Thoracic aorta (tissue), 2 donors: ENCODE measurements at regions not wholly inside any gene's neighbourhood (a gene's known extent, or its start where the extent isn't known, plus 50 kb on each side); places are given as distances from the start of the nearest gene placed in this dataset.

Source experiments
- ATAC-seq: fragments of 150-250 bp; one replicate; pipeline ENCODE4 v1.8.0; 2017; ENCODE audit warnings: low read depth; ENCODE audit not compliant: insufficient number of reproducible peaks, low FRiP score
- DNase-seq: peaks from one replicate; pipeline ENCODE4 v3.0.0-alpha.2; 2020; ENCODE audit warnings: low spot score
- H3K27ac ChIP-seq, 2 donors: fragments of 200-600 bp; sonication (generic); 1 replicate in 1 of 2; 2 replicates in 1 of 2; pipeline ENCODE4 v1.5.1; 2016; ENCODE audit warnings: mild to moderate bottlenecking in 2 of 2, moderate library complexity in 2 of 2
- H3K27me3 ChIP-seq: fragments of 200-600 bp; sonication (generic); replicated peaks from 2 replicates; pipeline ENCODE4 v1.6.0; 2016; ENCODE audit warnings: mild to moderate bottlenecking; ENCODE audit not compliant: insufficient read depth
- H3K36me3 ChIP-seq: fragments of 200-600 bp; sonication (generic); one replicate; pipeline ENCODE4 v1.5.1; 2016
- H3K4me1 ChIP-seq, 2 donors: fragments of 200-600 bp; sonication (generic); 1 replicate in 1 of 2; 2 replicates in 1 of 2; pipeline versions ENCODE4 v1.5.1 to v1.6.0; 2016; ENCODE audit warnings: low read depth in 2 of 2, mild to moderate bottlenecking in 1 of 2; ENCODE audit not compliant: control insufficient read depth in 1 of 2
- H3K4me3 ChIP-seq: fragments of 200-600 bp; sonication (generic); 2 replicates; pipeline ENCODE4 v1.5.1; 2016; ENCODE audit warnings: mild to moderate bottlenecking
- H3K9me3 ChIP-seq: fragments of 200-600 bp; sonication (generic); 2 replicates; pipeline ENCODE4 v1.5.1; 2016
- CTCF ChIP-seq: fragments of 200-600 bp; sonication (generic); IDR thresholded peaks from one replicate; pipeline ENCODE4 v1.5.1; 2019; ENCODE audit warnings: antibody characterized with exemption

DNA sequence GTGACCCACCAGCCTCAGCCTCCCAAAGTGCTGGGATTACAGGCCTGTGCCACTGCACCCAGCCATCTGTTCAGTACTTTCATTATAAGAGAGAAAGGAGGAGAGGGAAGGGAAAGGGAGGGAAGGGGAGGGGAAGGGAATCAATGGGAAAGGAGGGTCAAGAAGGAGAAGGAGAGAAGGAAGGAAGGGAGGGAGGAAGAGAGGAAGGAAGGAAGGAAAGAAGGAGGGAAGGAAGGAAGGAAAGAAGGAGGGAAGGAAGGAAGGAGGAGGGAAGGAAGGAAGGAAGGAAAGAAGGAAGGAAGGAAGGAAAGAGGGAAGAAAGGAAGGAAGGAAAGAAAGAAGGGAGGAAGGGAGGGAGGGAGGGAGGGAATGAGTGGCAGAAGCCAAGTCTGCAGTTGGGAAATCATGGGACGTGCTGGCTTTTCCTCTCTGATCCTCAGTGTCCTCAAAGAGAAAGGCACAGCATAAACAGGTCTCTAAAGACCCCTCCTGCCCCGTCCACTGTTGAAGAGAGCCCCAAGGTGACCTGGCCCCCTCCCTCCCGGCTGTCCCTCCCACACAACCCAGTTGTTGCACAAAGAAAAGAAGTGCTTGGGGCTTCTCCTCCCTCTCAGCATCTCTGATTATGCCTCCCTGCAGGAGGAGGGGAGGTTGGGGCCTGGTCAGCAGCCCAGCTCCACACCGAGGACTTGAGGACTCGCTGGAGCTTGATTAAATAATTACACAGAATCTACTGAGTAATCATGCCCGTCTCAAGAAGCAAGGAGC, 69.1 kb upstream of the TOP1 start:
- no peaks in the 10 kb centered on the region for H3K9me3 ChIP-seq
- no peak for TF ChIP-seq CTCF
- peaks cover 0 to 4% of the 10 kb centered on the region in 2 donors for H3K4me1 ChIP-seq
- H3K4me3 ChIP-seq = no peak overlapping the region
- H3K27ac ChIP-seq = no peak overlapping the region
- H3K27me3 ChIP-seq = no peaks in the 10 kb centered on the region
- no peak for ATAC-seq
- no peaks in the 10 kb centered on the region for H3K36me3 ChIP-seq
- no peak for DNase-seq

DNA sequence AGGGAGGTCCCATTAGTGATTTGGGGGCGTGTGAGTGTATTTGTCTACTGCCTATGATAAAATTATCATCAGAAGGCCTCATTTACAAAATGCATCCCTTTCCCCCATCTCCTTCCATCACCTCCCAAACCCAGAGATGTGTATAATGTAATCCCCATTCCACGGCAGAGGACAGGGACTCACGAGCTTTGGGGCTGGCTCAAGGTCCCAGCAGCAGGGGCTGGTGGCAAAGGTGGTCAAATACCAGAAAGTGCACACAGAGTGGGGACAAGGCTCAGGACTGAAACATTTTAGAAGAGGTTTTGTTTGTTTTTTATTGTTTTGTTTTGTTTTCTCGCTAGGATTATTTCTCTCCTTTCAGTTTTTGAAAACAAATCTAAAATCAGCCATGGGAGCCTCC, 68.5 kb upstream of the TOP1 start:
- no peak for TF ChIP-seq CTCF
- no peaks in the 10 kb centered on the region for H3K36me3 ChIP-seq
- H3K4me3 ChIP-seq = no peak overlapping the region
- ATAC-seq = no peak
- peaks cover 0 to 4% of the 10 kb centered on the region in 2 donors for H3K4me1 ChIP-seq
- no peak for DNase-seq
- H3K27me3 ChIP-seq = no peaks in the 10 kb centered on the region
- no peaks in the 10 kb centered on the region for H3K9me3 ChIP-seq
- H3K27ac ChIP-seq = no peak overlapping the region

GRCh38 chr20:40960521-40960956, 68.1 kb upstream of the TOP1 start:
- Histone ChIP-seq H3K27ac (no peak overlapping the region), H3K4me1 (peaks cover 0 to 4% of the 10 kb centered on the region in 2 donors), H3K36me3 (no peaks in the 10 kb centered on the region), H3K27me3 (no peaks in the 10 kb centered on the region), H3K9me3 (no peaks in the 10 kb centered on the region), H3K4me3 (no peak overlapping the region)
- ATAC-seq (no peak), DNase-seq (no peak)
- no peak for TF ChIP-seq CTCF

GRCh38 chr20:40961176-40961575, 67.4 kb upstream of the TOP1 start:
- Histone ChIP-seq H3K4me3 (no peak overlapping the region), H3K27ac (no peak overlapping the region), H3K9me3 (no peaks in the 10 kb centered on the region), H3K27me3 (no peaks in the 10 kb centered on the region), H3K36me3 (no peaks in the 10 kb centered on the region), H3K4me1 (peaks cover 0 to 4% of the 10 kb centered on the region in 2 donors)
- ATAC-seq = no peak
- no peak for TF ChIP-seq CTCF
- no peak for DNase-seq

DNA sequence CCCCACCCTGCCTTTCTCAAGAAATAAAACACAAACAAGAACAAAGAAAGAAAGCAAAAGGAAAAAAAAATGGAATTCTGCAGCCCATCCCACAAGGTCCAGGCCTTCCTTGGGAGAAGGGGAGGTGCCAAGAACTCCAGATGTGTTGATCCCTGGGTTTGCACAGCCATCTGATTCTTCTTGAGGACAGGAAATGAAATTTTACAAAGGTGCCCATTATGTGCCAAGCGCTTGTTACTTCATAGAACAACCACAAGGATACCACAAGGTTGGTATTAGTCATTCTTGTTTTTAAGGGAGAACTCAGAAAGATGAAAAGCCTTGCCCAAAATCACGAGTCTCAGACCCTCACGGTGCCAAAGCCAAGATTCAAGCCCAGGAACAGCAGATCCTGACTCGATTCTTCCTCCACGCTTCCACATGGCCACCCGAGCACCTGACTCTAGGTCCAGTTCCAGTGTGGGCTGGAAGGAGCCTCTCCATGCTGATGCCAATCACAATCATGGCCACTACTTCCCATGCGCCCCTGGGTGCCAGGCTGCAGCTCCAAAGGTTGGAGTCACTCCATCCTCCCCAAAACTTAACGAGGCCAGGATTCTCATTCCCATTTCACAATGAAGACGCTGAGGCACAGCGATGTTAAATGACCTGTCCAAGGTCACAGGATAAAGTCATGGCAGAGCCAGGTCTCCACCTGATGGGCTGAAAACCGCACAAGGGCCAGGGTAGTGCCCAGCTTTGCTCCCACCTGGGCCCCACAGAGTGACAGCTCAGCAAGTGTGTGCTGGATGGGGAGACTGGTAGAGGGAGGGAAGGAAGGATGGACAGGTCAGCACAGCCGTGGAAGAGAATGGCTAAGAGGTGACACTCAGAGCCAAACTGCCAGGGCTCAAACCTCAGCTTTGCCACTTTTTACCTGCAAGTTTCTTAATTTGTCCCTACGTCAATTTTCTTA, 66.7 kb upstream of the TOP1 start:
- no peaks in the 10 kb centered on the region for H3K9me3 ChIP-seq
- ATAC-seq = no peak
- H3K4me3 ChIP-seq = no peak overlapping the region
- peaks cover 0 to 4% of the 10 kb centered on the region in 2 donors for H3K4me1 ChIP-seq
- H3K27me3 ChIP-seq = no peaks in the 10 kb centered on the region
- no peaks in the 10 kb centered on the region for H3K36me3 ChIP-seq
- no peak overlapping the region for H3K27ac ChIP-seq
- no peak for TF ChIP-seq CTCF
- DNase-seq = no peak
